ENCODE measurements at regions not wholly inside any gene's neighbourhood (a gene's known extent, or its start where the extent isn't known, plus 50 kb on each side); places are given as distances from the start of the nearest gene placed in this dataset.

DNA sequence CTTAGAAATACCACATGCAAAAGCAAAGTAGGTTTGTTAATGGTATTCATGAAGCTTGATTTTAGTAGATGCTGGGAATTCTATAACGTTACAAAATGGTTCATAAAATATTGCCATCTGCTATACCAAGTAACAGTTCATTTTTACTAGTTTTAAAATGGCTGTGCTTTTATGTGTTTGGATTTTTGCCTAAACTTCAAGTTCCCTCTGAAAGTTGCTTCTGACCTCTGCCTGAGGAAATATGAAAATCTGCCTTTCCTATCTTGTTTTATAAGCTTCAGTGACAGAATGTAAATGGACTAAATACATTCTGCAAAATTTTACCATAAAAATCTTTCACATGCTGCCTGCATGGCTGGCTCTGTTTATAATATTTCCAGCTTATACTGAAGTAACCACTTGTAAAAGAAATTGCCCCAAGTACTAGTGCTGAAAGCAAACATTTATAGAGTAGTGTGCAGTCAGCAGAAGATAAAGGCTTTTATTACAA lies 560.7 kb upstream of the ROBO2 start:
- no peaks in the 10 kb centered on the region for H3K9me3 ChIP-seq (replicated peaks in 1 of 3)
- intact Hi-C loops (cut with DNase I), result no loop called here
- H3K27ac ChIP-seq, result no peak overlapping the region
- no peak overlapping the region for H3K4me3 ChIP-seq
- no peak for DNase-seq
- no peaks in the 10 kb centered on the region for H3K27me3 ChIP-seq
- TF ChIP-seq, protein P1, sequence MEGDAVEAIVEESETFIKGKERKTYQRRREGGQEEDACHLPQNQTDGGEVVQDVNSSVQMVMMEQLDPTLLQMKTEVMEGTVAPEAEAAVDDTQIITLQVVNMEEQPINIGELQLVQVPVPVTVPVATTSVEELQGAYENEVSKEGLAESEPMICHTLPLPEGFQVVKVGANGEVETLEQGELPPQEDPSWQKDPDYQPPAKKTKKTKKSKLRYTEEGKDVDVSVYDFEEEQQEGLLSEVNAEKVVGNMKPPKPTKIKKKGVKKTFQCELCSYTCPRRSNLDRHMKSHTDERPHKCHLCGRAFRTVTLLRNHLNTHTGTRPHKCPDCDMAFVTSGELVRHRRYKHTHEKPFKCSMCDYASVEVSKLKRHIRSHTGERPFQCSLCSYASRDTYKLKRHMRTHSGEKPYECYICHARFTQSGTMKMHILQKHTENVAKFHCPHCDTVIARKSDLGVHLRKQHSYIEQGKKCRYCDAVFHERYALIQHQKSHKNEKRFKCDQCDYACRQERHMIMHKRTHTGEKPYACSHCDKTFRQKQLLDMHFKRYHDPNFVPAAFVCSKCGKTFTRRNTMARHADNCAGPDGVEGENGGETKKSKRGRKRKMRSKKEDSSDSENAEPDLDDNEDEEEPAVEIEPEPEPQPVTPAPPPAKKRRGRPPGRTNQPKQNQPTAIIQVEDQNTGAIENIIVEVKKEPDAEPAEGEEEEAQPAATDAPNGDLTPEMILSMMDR (IDR thresholded peaks at IDR 0.05), result no peak
- TF ChIP-seq POLR2A (IDR thresholded peaks at IDR 0.05), result no peak
- no peaks in the 10 kb centered on the region for H3K36me3 ChIP-seq (replicated peaks in 1 of 2)
- H3K4me1 ChIP-seq (replicated peaks in 1 of 2), result no peaks in the 10 kb centered on the region
- 48 to 64% (median 53%) methylated on average over 1 of the region's 1 CpG for WGBS, 4 donors

DNA sequence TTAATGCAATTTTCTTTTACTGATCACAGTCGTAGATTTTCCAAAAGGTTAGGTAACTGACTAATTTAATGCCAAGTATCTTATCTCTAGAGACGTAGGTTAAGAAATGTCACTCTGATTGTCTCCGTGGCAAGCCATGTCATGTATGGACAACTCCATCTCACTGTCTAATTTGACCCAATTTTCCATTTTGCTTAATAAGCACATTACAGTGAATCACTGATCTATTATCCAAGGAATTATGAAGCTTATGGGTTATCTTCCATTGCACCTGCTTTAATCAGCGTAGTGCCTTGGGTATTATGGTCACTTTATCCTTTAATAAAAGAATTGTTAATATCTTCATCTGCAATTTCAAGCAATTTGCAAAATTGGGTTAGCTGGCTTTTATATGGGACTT lies 557.4 kb upstream of the ROBO2 start:
- Histone ChIP-seq H3K9me3 (replicated peaks in 1 of 3) (no peaks in the 10 kb centered on the region), H3K27ac (no peak overlapping the region), H3K4me3 (no peak overlapping the region), H3K4me1 (replicated peaks in 1 of 2) (no peaks in the 10 kb centered on the region), H3K36me3 (replicated peaks in 1 of 2) (no peaks in the 10 kb centered on the region), H3K27me3 (no peaks in the 10 kb centered on the region)
- DNase-seq, result no peak
- WGBS, 4 donors, result 57 to 80% (median 65%) methylated on average over 4 of the region's 4 CpGs
- TF ChIP-seq, protein P1 (IDR thresholded peaks at IDR 0.05), result no peak
- TF ChIP-seq POLR2A (IDR thresholded peaks at IDR 0.05), result no peak
- intact Hi-C loops (cut with DNase I), result no loop called here

DNA sequence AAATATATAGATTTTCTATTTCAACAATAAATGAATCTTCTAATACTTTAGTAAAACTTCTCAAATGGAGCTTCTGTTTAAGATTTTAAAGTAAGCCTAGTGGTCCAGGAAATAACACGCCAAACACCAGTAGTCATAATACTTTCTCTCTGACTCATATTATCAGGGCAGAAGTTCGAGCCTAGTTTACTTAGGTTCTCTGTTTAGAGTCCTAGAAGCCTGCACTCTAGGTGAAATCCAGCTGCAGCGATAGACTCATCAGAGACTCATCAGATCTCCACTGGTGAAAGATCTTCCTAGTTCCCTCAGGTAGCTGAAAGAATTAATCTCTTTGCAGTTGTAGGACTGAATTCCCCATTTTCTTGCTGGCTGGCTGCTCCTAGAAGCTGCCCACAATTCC lies 552.5 kb upstream of the ROBO2 start:
- intact Hi-C loops (cut with DNase I), result no loop called here
- no peak for DNase-seq
- H3K9me3 ChIP-seq (replicated peaks in 1 of 3), result no peaks in the 10 kb centered on the region
- H3K36me3 ChIP-seq (replicated peaks in 1 of 2), result no peaks in the 10 kb centered on the region
- no peak overlapping the region for H3K4me3 ChIP-seq
- WGBS, 4 donors, result 79 to 92% (median 87%) methylated on average over 3 of the region's 3 CpGs
- no peak overlapping the region for H3K27ac ChIP-seq
- H3K4me1 ChIP-seq (replicated peaks in 1 of 2), result no peaks in the 10 kb centered on the region
- TF ChIP-seq, protein P1 (IDR thresholded peaks at IDR 0.05), result no peak
- no peak for TF ChIP-seq POLR2A (IDR thresholded peaks at IDR 0.05)
- H3K27me3 ChIP-seq, result no peaks in the 10 kb centered on the region

DNA sequence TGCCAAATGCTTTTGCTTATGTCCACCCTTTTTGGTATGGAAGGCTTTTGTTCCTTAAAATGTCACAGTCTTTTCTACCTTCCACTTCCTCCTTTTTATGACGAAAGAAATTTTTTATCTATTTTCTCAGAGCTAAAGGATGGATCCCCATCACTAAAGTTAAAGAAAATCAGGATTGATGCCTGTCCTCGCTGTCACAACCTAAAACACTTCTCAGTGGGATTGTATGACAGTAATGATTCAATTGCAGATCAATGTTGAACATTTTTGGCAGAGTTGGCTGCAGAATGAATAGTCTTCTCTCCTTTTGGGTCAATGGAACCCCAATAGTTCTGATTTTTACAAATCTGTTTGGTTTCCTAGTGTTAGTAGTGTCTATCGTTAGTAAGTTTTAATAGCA lies 549.8 kb upstream of the ROBO2 start:
- WGBS, 4 donors, result 63 to 81% (median 73%) methylated on average over 3 of the region's 3 CpGs
- no peaks in the 10 kb centered on the region for H3K27me3 ChIP-seq
- H3K9me3 ChIP-seq (replicated peaks in 1 of 3), result no peaks in the 10 kb centered on the region
- intact Hi-C loops (cut with DNase I), result no loop called here
- no peaks in the 10 kb centered on the region for H3K4me1 ChIP-seq (replicated peaks in 1 of 2)
- no peaks in the 10 kb centered on the region for H3K36me3 ChIP-seq (replicated peaks in 1 of 2)
- H3K4me3 ChIP-seq, result no peak overlapping the region
- no peak for DNase-seq
- H3K27ac ChIP-seq, result no peak overlapping the region
- TF ChIP-seq, protein P1 (IDR thresholded peaks at IDR 0.05), result no peak
- no peak for TF ChIP-seq POLR2A (IDR thresholded peaks at IDR 0.05)
